Posterior vena cava (tissue), 2 donors: ENCODE measurements at regions not wholly inside any gene's neighbourhood (a gene's known extent, or its start where the extent isn't known, plus 50 kb on each side); places are given as distances from the start of the nearest gene placed in this dataset.
"Not testable (repeated sequence)": the region's sequence is repeated elsewhere in the genome, so short reads cannot be mapped to it uniquely, and the experiment has no call there.

ENCODE experiments used
- DNase-seq: peaks from one replicate; pipeline ENCODE4 v3.0.0-alpha.2; 2020; ENCODE audit warnings: low spot score
- intact Hi-C, 2 donors: fragments of 100-400 bp; cut with DNase I; formaldehyde crosslinking; loops; one replicate each; pipeline versions ENCODE4 v1.14.1 to v1.14.2; 2022 to 2023
- donor health status: DM: yes; HTN: yes; CAD: no.
- donor health status: DM: yes; HTN: yes; CAD: no.

DNA sequence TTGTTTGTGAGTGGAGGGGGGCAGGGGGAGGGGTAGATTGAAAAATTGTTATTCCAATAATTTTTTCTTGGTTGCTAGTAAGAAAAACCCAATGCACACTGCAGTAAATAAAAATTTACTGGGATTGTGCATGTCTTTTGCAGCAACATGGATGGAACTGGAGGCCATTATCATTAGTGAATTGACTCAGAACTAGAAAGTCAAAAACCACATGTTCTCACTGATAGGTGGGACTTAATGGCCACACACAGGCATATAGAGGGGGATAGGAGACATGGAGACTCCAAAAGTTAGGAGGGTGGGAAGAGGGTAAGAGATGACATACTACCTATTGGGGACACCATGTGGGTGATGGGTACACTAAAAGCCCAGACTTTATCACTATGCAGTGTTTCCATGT is 67.2 kb downstream of the BUB3 start:
- intact Hi-C loops, result no loop called here
- no peak for DNase-seq

- intact Hi-C loops, result no loop called here
- no peak for DNase-seq
Observed at GRCh38 chr10:123222832-123223231, 68.6 kb downstream of the BUB3 start.

DNA sequence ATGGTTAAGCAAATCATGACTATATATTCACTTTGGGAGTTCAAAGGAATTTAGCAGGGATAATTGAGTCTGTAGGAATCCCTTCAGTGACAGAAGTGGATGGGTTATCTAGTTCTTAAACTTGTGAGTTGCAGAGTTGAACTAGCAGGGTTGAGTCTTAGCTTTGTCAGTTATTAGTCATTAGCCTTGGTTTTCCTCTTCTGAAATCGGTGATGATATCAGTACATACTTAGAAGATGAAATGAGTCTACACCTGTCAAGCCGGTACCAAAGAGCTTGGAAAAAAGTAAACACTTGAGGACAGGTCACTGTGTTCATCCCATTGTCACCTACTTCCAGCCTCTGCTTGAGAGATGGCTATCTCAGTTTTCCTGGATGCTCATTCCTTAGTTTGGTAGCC is 73.5 kb downstream of the BUB3 start:
- no peak for DNase-seq
- intact Hi-C loops, result no loop called here

GRCh38 chr10:123229927-123230630 is 75.9 kb downstream of the BUB3 start:
- intact Hi-C loops, result no loop called here
- no peak for DNase-seq

- DNase-seq, intact Hi-C loops: not testable (repeated sequence)
Observed at GRCh38 chr10:123232879-123233278, 78.7 kb downstream of the BUB3 start.

DNA sequence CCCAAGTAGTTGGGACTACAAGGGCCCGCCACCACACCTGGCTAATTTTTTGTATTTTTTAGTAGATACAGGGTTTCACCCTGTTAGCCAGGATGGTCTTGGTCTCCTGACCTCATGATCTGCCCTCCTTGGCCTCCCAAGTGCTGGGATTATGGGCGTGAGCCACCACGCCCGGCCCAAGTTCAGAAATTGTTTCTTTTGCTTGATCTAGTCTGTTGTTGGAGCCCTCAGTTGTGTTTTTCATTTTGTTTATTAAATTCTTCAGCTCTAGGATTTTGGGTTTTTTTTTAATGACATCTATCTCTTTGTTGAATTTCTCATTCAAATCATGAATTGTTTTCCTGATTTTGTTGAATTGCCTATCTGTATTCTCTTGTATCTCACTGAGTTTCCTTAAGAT is 80.8 kb downstream of the BUB3 start:
- DNase-seq, intact Hi-C loops: not testable (repeated sequence)

DNA sequence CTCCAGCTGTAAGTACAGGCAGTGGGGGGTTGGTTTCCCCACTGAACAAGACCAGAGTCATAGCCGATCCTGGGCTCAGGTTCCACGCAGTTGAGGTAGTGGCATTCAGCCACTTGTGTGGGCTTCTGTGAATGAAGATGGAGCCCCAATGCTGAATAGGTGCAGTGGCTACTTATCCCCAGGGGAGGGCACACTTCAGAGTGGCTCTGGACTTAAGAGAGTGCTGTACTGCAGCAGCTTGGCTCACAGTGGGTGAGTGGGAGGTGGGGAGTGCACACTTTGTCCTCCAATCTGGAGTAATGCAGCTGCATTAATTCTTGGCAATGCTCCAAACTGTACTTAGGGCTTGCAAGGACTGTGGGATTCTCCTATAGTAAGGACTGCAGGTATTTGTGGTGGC is 81.9 kb downstream of the BUB3 start:
- DNase-seq, result no peak
- intact Hi-C loops, result no loop called here

DNA sequence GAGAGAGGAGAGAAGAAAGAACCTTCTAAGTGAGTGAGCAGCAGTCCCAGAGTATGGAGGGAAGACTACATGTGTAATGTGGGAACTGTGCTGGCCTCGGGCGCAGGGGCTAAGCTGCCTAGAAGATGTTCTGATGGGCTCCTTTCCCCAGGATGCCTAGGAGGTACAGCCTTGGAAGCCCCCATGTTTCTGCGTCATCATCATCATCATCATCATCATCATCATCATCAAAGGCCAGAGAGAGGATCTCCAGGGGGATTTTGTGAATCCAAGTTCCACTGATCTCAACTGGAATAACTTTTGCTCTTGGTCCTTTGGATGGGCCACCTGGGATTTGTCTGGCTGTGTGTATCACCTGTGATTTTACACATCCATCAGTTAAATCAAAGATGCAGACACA is 86.0 kb downstream of the BUB3 start:
- intact Hi-C loops, result no loop called here
- DNase-seq, result no peak

DNA sequence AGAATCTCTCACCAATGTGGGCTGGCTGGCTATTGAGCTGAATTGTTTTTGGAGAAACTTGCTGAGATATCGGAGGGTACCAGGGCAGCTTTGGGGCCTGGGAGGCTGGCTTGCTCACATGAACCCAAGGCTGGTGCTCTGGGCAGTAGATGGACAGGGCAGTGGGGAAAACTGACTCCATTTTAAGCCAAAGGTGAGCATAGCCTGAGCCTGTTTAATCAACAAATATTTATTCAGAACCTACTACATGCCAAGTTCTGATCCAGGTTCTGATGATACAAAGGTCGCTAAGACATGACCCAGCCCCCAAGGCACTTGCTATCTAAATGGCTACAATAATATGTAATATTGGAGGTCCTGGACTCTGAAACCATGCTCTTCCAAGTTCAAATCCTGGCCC is 86.6 kb downstream of the BUB3 start:
- DNase-seq, result no peak
- intact Hi-C loops, result no loop called here

- no peak for DNase-seq
- intact Hi-C loops, result no loop called here
Observed at GRCh38 chr10:123241391-123242141, 87.4 kb downstream of the BUB3 start.

DNA sequence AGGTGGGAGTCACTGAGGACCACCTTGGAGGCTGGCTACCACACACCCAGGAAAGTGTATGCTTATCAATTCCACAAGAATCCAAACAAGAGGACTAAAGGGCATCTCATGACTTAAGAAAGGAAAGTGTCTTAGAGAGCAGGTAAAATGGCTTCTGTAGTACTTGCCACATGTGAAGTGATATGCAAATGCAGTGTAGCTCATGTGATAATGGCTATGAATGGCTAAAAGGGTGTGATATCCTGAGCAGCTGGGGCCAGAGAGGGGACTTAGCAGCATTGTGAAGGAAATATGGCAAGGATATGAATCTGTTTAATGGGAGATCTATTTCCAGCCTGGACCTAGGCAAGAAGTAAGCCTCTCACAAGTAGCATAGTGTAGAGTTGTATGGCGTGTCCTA is 90.5 kb downstream of the BUB3 start:
- intact Hi-C loops, result no loop called here

GRCh38 chr10:123245264-123245663 is 91.1 kb downstream of the BUB3 start:
- DNase-seq, result no peak
- intact Hi-C loops, result no loop called here

More for the DNA sequence above, 90.5 kb downstream of the BUB3 start:
- no peak for DNase-seq

- intact Hi-C loops, result no loop called here
- DNase-seq, result no peak
Observed at GRCh38 chr10:123249894-123250293, 95.7 kb downstream of the BUB3 start.

DNA sequence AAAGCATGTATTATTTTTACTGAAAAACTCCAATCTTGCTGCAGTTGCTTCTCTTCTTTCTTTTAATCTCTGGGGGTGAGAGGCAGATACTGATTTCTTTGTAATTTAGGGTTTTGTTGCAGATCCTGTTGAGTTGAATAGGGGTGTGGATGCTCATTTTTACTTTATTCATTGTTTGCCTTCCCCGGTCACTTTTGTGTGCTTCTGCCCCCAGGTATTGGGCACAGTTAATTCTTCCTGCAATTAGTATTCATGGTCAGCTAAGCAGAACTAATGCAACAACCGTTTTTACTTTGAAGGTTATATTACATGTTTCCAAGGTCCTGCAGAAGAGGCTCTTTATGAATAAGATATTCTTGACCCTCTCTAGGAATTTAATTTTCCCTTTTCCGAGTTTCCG is 96.4 kb downstream of the BUB3 start:
- intact Hi-C loops, result loop anchor here in 1 of 2 donors (1.0 kb wide), 1 partner anchor 18 kb away; no protein-coding TSS in a partner anchor
- DNase-seq, result no peak

DNA sequence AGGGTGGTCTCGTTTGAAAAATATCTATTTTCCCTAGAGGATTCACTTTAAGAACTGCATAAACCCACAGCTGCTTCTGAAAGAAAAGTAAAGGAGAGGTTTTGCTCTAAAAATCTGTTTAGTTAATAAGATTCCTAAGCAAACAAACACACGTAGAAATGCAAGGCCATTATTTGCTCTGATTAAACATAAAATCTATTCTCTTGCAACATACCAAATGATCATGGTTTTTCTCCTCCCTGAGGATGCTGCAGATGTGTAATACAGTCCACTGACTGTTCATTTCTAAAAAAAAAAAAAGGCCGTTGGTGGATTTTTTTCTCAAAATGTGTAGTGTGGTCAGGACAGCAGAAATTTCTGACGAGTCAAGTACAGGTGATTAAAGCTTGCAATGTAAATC is 98.6 kb downstream of the BUB3 start:
- intact Hi-C loops, result no loop called here
- DNase-seq, result no peak

- intact Hi-C loops, DNase-seq: not testable (repeated sequence)
Observed at GRCh38 chr10:123254343-123254742, 100.1 kb downstream of the BUB3 start.

GRCh38 chr10:123257904-123258456 is 103.8 kb downstream of the BUB3 start:
- intact Hi-C loops, result no loop called here
- DNase-seq, result no peak

DNA sequence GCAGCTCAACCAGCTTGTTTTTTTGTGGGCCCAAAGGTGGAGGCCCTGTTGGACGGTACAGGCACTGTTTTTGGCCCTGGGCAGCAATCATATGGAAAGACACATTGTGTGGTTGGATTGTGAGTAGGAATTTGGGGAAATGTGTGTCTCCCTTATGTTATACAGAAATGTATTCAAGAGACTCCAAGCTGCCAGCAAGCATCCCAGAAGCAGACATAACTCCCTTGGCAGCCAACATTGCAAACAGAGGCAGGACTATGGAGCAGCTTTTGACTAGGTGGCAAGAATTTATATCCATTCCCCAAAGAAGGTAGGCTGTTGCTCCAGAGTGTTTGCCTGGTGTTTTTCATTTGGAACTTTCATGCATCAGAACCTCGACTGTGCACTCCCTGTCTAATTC is 104.9 kb downstream of the BUB3 start:
- no peak for DNase-seq
- intact Hi-C loops, result no loop called here

GRCh38 chr10:123259791-123260190 is 105.6 kb downstream of the BUB3 start:
- no peak for DNase-seq
- intact Hi-C loops, result no loop called here

DNA sequence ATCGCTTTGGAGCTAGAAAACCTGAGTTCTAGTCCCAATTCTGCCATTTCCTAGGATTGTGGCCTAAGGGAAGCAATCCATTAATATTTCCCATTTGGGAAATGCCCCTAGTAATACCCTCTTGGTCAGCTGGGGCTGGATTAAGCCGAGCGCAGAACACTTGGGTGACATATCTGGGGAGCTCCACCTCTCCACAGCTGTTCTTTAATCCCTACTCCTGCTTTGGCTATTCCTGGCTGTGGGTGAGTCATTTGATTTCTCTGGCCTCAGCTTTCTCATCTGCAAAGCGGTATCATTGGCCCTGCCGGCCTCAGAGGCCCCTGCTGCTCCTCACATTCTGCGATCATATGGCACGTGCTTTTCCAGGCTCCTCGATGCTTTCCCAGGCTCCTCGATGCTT is 108.3 kb downstream of the BUB3 start:
- intact Hi-C loops, result no loop called here
- no peak for DNase-seq

- intact Hi-C loops, result no loop called here
- DNase-seq, result no peak
Observed at GRCh38 chr10:123266971-123267370, 112.8 kb downstream of the BUB3 start.
